ENCODE measurements at regions not wholly inside any gene's neighbourhood (a gene's known extent, or its start where the extent isn't known, plus 50 kb on each side); places are given as distances from the start of the nearest gene placed in this dataset.

- TF ChIP-seq TCF7L2 (IDR thresholded peaks at IDR 0.05; ENCODE audit: low read depth, low read length): no peak
- TF ChIP-seq FOXM1 (CRISPR knock-in tag; IDR thresholded peaks at IDR 0.05): no peak
- no peak for TF ChIP-seq HMG20B (CRISPR knock-in tag; conservative IDR thresholded peaks at IDR 0.05)
- TF ChIP-seq HNRNPL (IDR thresholded peaks at IDR 0.05; ENCODE audit: low read depth, low read length): no peak
- TF ChIP-seq MAX (IDR thresholded peaks at IDR 0.05): no peak
- no peak for TF ChIP-seq SP1 (IDR thresholded peaks at IDR 0.05)
- TF ChIP-seq SP1 (CRISPR knock-in tag; IDR thresholded peaks at IDR 0.05): no peak
- no peak for TF ChIP-seq CHD4 (IDR thresholded peaks at IDR 0.05; ENCODE audit: borderline replicate concordance, low read length)
- TF ChIP-seq RAD21 (CRISPR knock-in tag; IDR thresholded peaks at IDR 0.05): no peak
- TF ChIP-seq FOSL1 (CRISPR knock-in tag; IDR thresholded peaks at IDR 0.05; ENCODE audit: borderline replicate concordance): no peak
- no peak for TF ChIP-seq ZNF367 (CRISPR knock-in tag; IDR thresholded peaks at IDR 0.05; ENCODE audit: borderline replicate concordance)
- no peak for TF ChIP-seq CBFB (CRISPR knock-in tag; IDR thresholded peaks at IDR 0.05)
- TF ChIP-seq ZSCAN20 (CRISPR knock-in tag; IDR thresholded peaks at IDR 0.05; ENCODE audit: borderline replicate concordance): no peak
- TF ChIP-seq MYC (CRISPR knock-in tag; IDR thresholded peaks at IDR 0.05; ENCODE audit: borderline replicate concordance): no peak
- TF ChIP-seq SIN3B (IDR thresholded peaks at IDR 0.05; ENCODE audit: low read length): no peak
These were observed 63.4 kb upstream of the DIO3 start for GRCh38 chr14:101497684-101498525.
